Upper lobe of left lung (tissue), 6 donors: ENCODE measurements at regions not wholly inside any gene's neighbourhood (a gene's known extent, or its start where the extent isn't known, plus 50 kb on each side); places are given as distances from the start of the nearest gene placed in this dataset.

Experiments
- ATAC-seq, 2 donors: fragments of 200-7000 bp; cut with Tn5 transposase; one replicate each; pipeline ENCODE4 v1.9.1; 2022; ENCODE audit warnings: mild to moderate bottlenecking in 2 of 2, moderate library complexity in 2 of 2; ENCODE audit not compliant: low FRiP score in 2 of 2
- DNase-seq, 2 donors: peaks; one replicate each; pipeline ENCODE4 v3.0.0-alpha.2; 2019 to 2020
- H3K27ac ChIP-seq, 4 donors: fragments of 200-600 bp; sonication (generic); one replicate each; pipeline ENCODE4 v1.5.1; 2016 to 2019
- H3K27me3 ChIP-seq, 4 donors: fragments of 200-600 bp; sonication (generic); one replicate each; pipeline ENCODE4 v1.5.1; 2017 to 2019
- H3K36me3 ChIP-seq, 4 donors: fragments of 200-600 bp; sonication (generic); one replicate each; pipeline ENCODE4 v1.5.1; 2016 to 2019
- H3K4me1 ChIP-seq, 4 donors: fragments of 200-600 bp; sonication (generic); one replicate each; pipeline ENCODE4 v1.5.1; 2018 to 2019
- H3K4me3 ChIP-seq, 4 donors: fragments of 200-600 bp; sonication (generic); one replicate each; pipeline ENCODE4 v1.5.1; 2017 to 2019; ENCODE audit warnings: mild to moderate bottlenecking in 2 of 4, moderate library complexity in 1 of 4
- H3K9me3 ChIP-seq, 4 donors: fragments of 200-600 bp; sonication (generic); one replicate each; pipeline ENCODE4 v1.5.1; 2018 to 2019
- EP300 ChIP-seq, 4 donors: sonication (generic); formaldehyde crosslinking; IDR thresholded peaks; one replicate each; pipeline ENCODE4 v1.5.1; 2017; ENCODE audit warnings: antibody characterized with exemption in 4 of 4, control low read depth in 2 of 4
- POLR2A ChIP-seq, 4 donors: fragments of 450-650 bp; IDR thresholded peaks; one replicate each; pipeline ENCODE4 v1.5.1; 2016 to 2017; ENCODE audit warnings: antibody characterized with exemption in 4 of 4, mild to moderate bottlenecking in 2 of 4
- POLR2AphosphoS5 ChIP-seq, 2 donors: sonication (generic); formaldehyde crosslinking; IDR thresholded peaks; one replicate each; pipeline ENCODE4 v1.5.1; 2017; ENCODE audit warnings: antibody characterized with exemption in 2 of 2
- WGBS, 2 donors: methylation state at CpG; one replicate each; pipeline ENCODE4 v1.1.5; 2017 to 2018; 5-methylcytosine and 5-hydroxymethylcytosine counted together
- TF ChIP-seq, protein P1 (sequence below), 6 experiments: fragments of 450-650 bp in 4 of 6; fragments of 200-600 bp in 2 of 6; sonication (generic) in 2 of 6; IDR thresholded peaks; one replicate each; pipeline ENCODE4 v1.5.1; 2016 to 2019; ENCODE audit warnings: antibody characterized with exemption in 6 of 6
- donor health status: DM: no; HTN: no; CAD: no; lungs with moderate emphysema.
- donor health status: DM: no; HTN: yes; CAD: no; lungs with severe emphysema.

DNA sequence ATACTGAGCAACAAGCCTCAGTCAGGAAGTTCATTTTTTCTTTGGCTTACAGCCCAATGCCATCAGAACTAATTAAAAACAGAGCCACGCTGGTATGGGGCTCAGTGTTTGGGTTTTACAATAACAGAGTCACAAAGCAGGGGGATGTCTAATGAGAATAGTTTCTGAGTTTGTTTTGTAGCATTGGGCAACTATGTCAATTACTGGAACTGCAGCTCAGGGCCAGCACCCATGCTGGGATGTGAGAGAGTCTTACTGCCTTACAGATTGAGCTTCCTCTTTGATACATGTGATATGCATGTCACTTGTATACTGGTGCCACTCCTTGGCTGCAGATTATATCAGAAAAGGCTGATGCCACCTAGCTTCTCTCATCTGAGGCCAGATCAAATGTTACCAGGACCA is 117.6 kb downstream of the TFAP2B start:
- WGBS, 2 donors: 27 to 38% methylated on average over 1 of the region's 1 CpG
- H3K4me1 ChIP-seq: no peaks in the 10 kb centered on the region
- ATAC-seq: no peak
- TF ChIP-seq, protein P1, sequence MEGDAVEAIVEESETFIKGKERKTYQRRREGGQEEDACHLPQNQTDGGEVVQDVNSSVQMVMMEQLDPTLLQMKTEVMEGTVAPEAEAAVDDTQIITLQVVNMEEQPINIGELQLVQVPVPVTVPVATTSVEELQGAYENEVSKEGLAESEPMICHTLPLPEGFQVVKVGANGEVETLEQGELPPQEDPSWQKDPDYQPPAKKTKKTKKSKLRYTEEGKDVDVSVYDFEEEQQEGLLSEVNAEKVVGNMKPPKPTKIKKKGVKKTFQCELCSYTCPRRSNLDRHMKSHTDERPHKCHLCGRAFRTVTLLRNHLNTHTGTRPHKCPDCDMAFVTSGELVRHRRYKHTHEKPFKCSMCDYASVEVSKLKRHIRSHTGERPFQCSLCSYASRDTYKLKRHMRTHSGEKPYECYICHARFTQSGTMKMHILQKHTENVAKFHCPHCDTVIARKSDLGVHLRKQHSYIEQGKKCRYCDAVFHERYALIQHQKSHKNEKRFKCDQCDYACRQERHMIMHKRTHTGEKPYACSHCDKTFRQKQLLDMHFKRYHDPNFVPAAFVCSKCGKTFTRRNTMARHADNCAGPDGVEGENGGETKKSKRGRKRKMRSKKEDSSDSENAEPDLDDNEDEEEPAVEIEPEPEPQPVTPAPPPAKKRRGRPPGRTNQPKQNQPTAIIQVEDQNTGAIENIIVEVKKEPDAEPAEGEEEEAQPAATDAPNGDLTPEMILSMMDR (IDR thresholded peaks at IDR 0.05): no peak
- TF ChIP-seq EP300 (IDR thresholded peaks at IDR 0.05) (no peak), POLR2AphosphoS5 (IDR thresholded peaks at IDR 0.05) (no peak), POLR2A (IDR thresholded peaks at IDR 0.05) (no peak)
- no peaks in the 10 kb centered on the region for H3K27me3 ChIP-seq
- H3K9me3 ChIP-seq: no peaks in the 10 kb centered on the region
- H3K4me3 ChIP-seq: no peak overlapping the region
- no peak for DNase-seq
- no peak overlapping the region for H3K27ac ChIP-seq
- H3K36me3 ChIP-seq: no peaks in the 10 kb centered on the region

GRCh38 chr6:50939931-50940330 is 121.3 kb downstream of the TFAP2B start:
- H3K27ac ChIP-seq: no peak overlapping the region
- H3K4me1 ChIP-seq: no peaks in the 10 kb centered on the region
- no peak overlapping the region for H3K4me3 ChIP-seq
- H3K9me3 ChIP-seq: no peaks in the 10 kb centered on the region
- H3K36me3 ChIP-seq: no peaks in the 10 kb centered on the region
- no peaks in the 10 kb centered on the region for H3K27me3 ChIP-seq
- 93 to 96% methylated on average over 1 of the region's 1 CpG for WGBS, 2 donors
- DNase-seq: no peak
- TF ChIP-seq, protein P1 (IDR thresholded peaks at IDR 0.05): no peak
- TF ChIP-seq POLR2AphosphoS5 (IDR thresholded peaks at IDR 0.05): no peak
- no peak for TF ChIP-seq POLR2A (IDR thresholded peaks at IDR 0.05)
- no peak for TF ChIP-seq EP300 (IDR thresholded peaks at IDR 0.05)
- ATAC-seq: no peak

DNA sequence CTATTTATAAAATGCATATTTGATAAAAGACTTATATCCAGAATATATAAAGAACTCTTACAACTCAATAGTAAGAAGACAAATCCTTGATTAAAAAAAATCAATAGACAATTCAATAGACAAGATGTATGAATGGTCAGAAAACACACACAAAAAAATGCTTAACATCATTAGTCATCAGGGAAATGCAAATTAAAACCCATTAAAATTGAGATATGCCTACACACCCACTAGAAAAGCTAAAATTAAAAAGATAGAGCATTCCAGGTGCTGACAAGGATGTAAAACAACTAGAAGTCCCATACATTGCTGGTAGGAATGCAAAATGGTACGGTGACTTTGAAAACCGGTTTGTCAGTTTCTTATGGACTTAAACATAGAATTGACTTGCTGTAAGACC is 127.1 kb downstream of the TFAP2B start:
- no peaks in the 10 kb centered on the region for H3K27me3 ChIP-seq
- TF ChIP-seq POLR2A (IDR thresholded peaks at IDR 0.05) (no peak), POLR2AphosphoS5 (IDR thresholded peaks at IDR 0.05) (no peak), EP300 (IDR thresholded peaks at IDR 0.05) (no peak)
- TF ChIP-seq, protein P1 (IDR thresholded peaks at IDR 0.05): no peak
- no peak overlapping the region for H3K27ac ChIP-seq
- ATAC-seq (no peak), DNase-seq (no peak)
- 88 to 89% methylated on average over 2 of the region's 2 CpGs for WGBS, 2 donors
- H3K4me1 ChIP-seq: no peaks in the 10 kb centered on the region
- no peaks in the 10 kb centered on the region for H3K9me3 ChIP-seq
- H3K36me3 ChIP-seq: no peaks in the 10 kb centered on the region
- H3K4me3 ChIP-seq: no peak overlapping the region

DNA sequence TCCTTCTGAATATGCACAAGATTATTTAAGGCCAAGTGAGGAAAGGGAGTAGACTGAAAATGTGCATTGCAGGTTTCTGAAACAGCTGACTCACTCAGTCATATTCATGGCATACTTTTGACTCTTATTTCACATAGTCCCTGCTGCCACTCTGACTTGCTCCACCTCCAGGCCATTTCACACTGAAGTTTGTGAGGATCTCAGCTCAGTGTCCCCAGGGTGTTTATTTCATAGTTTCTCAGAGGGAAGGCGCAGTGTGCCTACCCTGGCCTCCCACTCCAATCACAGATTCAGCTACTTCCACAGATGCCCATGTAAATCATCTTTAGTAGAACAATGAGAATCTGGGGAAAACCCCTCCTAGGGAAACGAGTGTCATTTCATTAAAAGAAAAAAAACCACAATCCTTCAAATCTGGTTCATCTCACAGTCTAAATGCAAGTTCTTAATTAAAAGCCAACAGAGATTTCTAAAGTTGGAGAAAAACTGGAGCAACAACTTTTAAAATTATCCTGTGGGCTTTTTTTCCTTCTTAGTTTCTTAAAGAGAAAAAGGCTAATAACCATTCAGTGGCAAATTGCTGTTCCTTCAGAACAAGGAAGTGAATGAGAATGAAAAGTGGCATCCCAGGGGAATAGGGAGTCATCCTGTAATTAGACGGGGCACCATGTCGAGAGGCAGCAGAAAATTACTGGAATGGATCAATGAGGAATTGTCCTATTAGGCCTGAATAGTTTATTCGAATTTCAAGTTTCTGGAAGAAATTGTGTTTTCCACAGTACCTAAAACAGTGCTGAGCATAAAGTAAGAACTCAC is 133.6 kb downstream of the TFAP2B start:
- 73 to 76% methylated on average over 5 of the region's 5 CpGs for WGBS, 2 donors
- no peaks in the 10 kb centered on the region for H3K4me1 ChIP-seq
- no peaks in the 10 kb centered on the region for H3K9me3 ChIP-seq

More for the DNA sequence above, 133.6 kb downstream of the TFAP2B start:
- ATAC-seq (no peak), DNase-seq (no peak)
- no peaks in the 10 kb centered on the region for H3K27me3 ChIP-seq
- H3K4me3 ChIP-seq: no peak overlapping the region
- no peak for TF ChIP-seq POLR2AphosphoS5 (IDR thresholded peaks at IDR 0.05)
- TF ChIP-seq, protein P1 (IDR thresholded peaks at IDR 0.05): no peak
- H3K27ac ChIP-seq: no peak overlapping the region
- H3K36me3 ChIP-seq: no peaks in the 10 kb centered on the region
